Loucy (cell line): ENCODE measurements at regions not wholly inside any gene's neighbourhood (a gene's known extent, or its start where the extent isn't known, plus 50 kb on each side); places are given as distances from the start of the nearest gene placed in this dataset.

Experiments used
- H2AFZ ChIP-seq: fragments of 200-600 bp; sonication (generic); 2 replicates; pipeline ENCODE4 v1.6.0; 2016; ENCODE audit warnings: antibody characterized with exemption, mild to moderate bottlenecking, low read length, moderate library complexity
- H3F3A ChIP-seq: fragments of 200-600 bp; 2 replicates; pipeline ENCODE4 v1.6.0; 2016; ENCODE audit warnings: antibody characterized with exemption, low read depth, mild to moderate bottlenecking
- H3K27me3 ChIP-seq: fragments of 200-600 bp; sonication (generic); 2 replicates; pipeline ENCODE4 v1.6.1; 2014; ENCODE audit warnings: low read length, mild to moderate bottlenecking; ENCODE audit not compliant: insufficient read depth, poor library complexity, severe bottlenecking
- H3K36me3 ChIP-seq: fragments of 200-600 bp; sonication (generic); 2 replicates; pipeline ENCODE4 v1.6.1; 2016; ENCODE audit warnings: low read length; ENCODE audit not compliant: insufficient read depth
- H3K4me1 ChIP-seq: fragments of 200-600 bp; sonication (generic); 2 replicates; pipeline ENCODE4 v1.5.1; 2014; ENCODE audit warnings: low read length, mild to moderate bottlenecking; ENCODE audit not compliant: insufficient read depth, poor library complexity, severe bottlenecking
- H3K4me2 ChIP-seq: fragments of 200-600 bp; sonication (generic); 2 replicates; pipeline ENCODE4 v1.6.0; 2014; ENCODE audit warnings: antibody characterized with exemption, low read length, low read depth, mild to moderate bottlenecking; ENCODE audit not compliant: poor library complexity, severe bottlenecking
- H3K4me3 ChIP-seq: fragments of 200-600 bp; sonication (generic); 2 replicates; pipeline ENCODE4 v1.5.1; 2014; ENCODE audit warnings: low read length, mild to moderate bottlenecking, mixed read lengths; ENCODE audit not compliant: poor library complexity, severe bottlenecking
- H3K79me2 ChIP-seq: fragments of 200-600 bp; sonication (generic); 2 replicates; pipeline ENCODE4 v1.6.1; 2014; ENCODE audit warnings: low read length; ENCODE audit not compliant: insufficient read depth
- H3K9ac ChIP-seq: fragments of 200-600 bp; sonication (generic); 2 replicates; pipeline ENCODE4 v1.6.0; 2014; ENCODE audit warnings: mild to moderate bottlenecking, low read depth, low read length, moderate library complexity; ENCODE audit not compliant: poor library complexity, severe bottlenecking
- H3K9me2 ChIP-seq: fragments of 200-600 bp; sonication (generic); replicated peaks from 2 replicates; pipeline ENCODE4 v1.6.1; 2016; ENCODE audit warnings: low read depth, low read length, mixed read lengths
- H3K9me3 ChIP-seq: fragments of 200-600 bp; sonication (generic); 2 replicates; pipeline ENCODE4 v1.6.1; 2014; ENCODE audit warnings: mild to moderate bottlenecking, antibody characterized with exemption, low read length, low read depth; ENCODE audit not compliant: insufficient read depth
- H4K20me1 ChIP-seq: fragments of 200-600 bp; sonication (generic); 2 replicates; pipeline ENCODE4 v1.6.0; 2014; ENCODE audit warnings: antibody characterized with exemption, low read length, mild to moderate bottlenecking; ENCODE audit not compliant: insufficient read depth, poor library complexity, severe bottlenecking
- EZH2phosphoT487 ChIP-seq: fragments of 200-600 bp; IDR thresholded peaks from 2 replicates; pipeline ENCODE4 v1.6.1; 2018; ENCODE audit warnings: antibody characterized with exemption, mild to moderate bottlenecking, moderate library complexity, borderline replicate concordance
- TF ChIP-seq, protein P1 (sequence below): fragments of 200-600 bp; sonication (generic); conservative IDR thresholded peaks from 2 replicates; pipeline ENCODE4 v1.5.1; 2014; ENCODE audit warnings: mild to moderate bottlenecking, antibody characterized with exemption, low read length

DNA sequence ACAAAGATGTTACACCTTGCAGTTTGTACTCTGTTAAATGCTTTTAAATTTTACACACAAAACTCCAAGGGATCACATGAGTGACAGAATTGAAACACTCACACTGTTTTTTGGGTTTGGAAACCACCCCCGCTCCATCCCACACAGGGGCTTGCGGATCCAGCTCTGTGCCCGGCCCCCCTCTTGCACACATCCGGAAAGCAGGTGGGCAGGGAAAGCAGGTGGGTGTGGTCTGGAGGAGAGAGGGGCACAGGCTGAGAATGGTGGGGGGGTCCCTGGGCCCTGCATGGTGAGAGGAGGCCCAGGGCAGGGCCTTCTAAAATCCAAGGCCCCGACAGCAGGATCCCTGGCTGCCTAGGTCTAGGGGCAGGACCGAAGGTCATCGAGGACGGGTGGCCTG, 88.5 kb upstream of the HPCAL1 start:
- no peaks in the 10 kb centered on the region for H3K27me3 ChIP-seq

DNA sequence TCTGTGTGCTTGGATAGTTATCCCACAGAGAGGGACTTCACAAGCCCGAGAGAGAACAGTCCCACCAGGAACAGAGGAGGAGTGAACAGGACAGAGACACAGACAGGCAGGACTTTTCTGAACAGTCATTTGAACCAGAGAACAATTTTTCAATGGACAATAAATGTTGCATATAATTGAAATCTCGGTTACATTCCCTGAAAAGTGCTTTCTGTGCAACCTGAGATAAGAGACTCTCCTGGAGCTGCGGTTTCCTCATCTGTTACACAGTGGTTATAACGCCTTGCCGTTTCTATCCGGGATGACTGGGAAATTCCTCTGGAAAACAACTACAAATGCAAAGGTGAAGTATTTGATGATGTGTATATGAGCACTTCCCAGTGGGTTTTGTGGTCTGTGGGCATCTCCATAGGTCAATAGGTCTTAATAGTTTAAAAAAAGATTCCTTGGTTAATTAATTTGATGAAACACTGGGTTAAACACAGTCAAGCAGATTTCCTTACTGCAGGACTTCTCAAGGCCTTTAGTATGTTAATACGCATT, 87.2 kb upstream of the HPCAL1 start:
- H3K27me3 ChIP-seq = no peaks in the 10 kb centered on the region
- H3K9me3 ChIP-seq = no peaks in the 10 kb centered on the region
- H3K4me3 ChIP-seq = no peak overlapping the region
- no peak overlapping the region for H3K4me2 ChIP-seq
- no peaks in the 10 kb centered on the region for H3K79me2 ChIP-seq
- H3K9ac ChIP-seq = no peak overlapping the region
- H3K4me1 ChIP-seq = no peaks in the 10 kb centered on the region
- H3K36me3 ChIP-seq = peaks cover 15% of the 10 kb centered on the region; the same call in 1 of the 2 replicates
- no peak for TF ChIP-seq EZH2phosphoT487
- TF ChIP-seq, protein P1, sequence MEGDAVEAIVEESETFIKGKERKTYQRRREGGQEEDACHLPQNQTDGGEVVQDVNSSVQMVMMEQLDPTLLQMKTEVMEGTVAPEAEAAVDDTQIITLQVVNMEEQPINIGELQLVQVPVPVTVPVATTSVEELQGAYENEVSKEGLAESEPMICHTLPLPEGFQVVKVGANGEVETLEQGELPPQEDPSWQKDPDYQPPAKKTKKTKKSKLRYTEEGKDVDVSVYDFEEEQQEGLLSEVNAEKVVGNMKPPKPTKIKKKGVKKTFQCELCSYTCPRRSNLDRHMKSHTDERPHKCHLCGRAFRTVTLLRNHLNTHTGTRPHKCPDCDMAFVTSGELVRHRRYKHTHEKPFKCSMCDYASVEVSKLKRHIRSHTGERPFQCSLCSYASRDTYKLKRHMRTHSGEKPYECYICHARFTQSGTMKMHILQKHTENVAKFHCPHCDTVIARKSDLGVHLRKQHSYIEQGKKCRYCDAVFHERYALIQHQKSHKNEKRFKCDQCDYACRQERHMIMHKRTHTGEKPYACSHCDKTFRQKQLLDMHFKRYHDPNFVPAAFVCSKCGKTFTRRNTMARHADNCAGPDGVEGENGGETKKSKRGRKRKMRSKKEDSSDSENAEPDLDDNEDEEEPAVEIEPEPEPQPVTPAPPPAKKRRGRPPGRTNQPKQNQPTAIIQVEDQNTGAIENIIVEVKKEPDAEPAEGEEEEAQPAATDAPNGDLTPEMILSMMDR = no peak
- no peaks in the 10 kb centered on the region for H3F3A ChIP-seq
- H3K9me2 ChIP-seq = no peaks in the 10 kb centered on the region
- H4K20me1 ChIP-seq = no peaks in the 10 kb centered on the region
- H2AFZ ChIP-seq = no peak overlapping the region

More for the DNA sequence above, 88.5 kb upstream of the HPCAL1 start:
- no peaks in the 10 kb centered on the region for H3K9me3 ChIP-seq
- H3K9ac ChIP-seq = no peak overlapping the region
- peaks cover 20% of the 10 kb centered on the region; the same call in 1 of the 2 replicates for H3K36me3 ChIP-seq
- no peaks in the 10 kb centered on the region for H3K9me2 ChIP-seq
- TF ChIP-seq, protein P1 = no peak
- TF ChIP-seq EZH2phosphoT487 = no peak
- no peaks in the 10 kb centered on the region for H3K79me2 ChIP-seq
- H3K4me1 ChIP-seq = no peaks in the 10 kb centered on the region
- H3K4me3 ChIP-seq = no peak overlapping the region
- H3F3A ChIP-seq = no peaks in the 10 kb centered on the region
- no peak overlapping the region for H3K4me2 ChIP-seq
- H4K20me1 ChIP-seq = no peaks in the 10 kb centered on the region
- H2AFZ ChIP-seq = no peak overlapping the region

DNA sequence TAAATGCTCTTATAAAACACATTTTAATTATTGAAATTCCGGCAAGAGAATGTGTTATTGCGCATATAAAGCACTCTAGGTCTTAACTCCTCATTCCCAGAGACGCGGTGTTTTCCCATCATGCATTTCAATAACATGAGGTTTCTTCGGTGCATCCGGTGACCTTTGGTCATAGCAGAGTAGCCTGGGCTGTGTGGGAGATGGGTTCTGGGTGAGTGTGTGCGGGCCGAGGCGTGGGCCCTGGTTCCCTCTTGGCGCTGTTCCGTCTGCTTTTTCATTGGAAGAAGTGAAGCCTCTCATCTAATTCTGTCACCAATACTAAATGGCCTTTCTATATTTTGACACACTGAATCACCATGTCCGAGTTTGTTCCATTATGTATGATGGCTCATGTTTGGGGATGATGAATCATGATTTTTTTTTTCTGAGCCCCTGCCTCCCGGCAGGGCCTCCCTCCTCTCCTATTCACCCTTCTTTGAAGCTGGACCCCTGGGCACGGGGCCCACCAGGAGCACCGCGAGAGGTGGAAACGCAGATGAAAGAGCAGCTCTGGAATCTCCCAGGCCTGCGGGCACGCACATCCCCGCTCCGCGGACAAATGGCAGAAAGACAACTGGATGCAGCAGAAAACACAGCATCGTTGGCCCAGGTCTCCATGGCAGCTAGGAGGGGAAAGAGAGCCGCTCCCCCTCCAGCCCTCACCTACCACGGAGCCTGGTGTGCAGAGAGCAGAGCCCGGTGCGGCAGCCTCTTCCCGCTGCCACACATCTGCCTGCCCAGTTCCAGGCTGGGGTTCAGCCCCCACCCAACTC, 85.8 kb upstream of the HPCAL1 start:
- H4K20me1 ChIP-seq = no peaks in the 10 kb centered on the region
- H3K9ac ChIP-seq = no peak overlapping the region

More for the DNA sequence above, 85.8 kb upstream of the HPCAL1 start:
- Histone ChIP-seq H3K4me1 (no peaks in the 10 kb centered on the region), H3K9me2 (no peaks in the 10 kb centered on the region), H3K4me3 (no peak overlapping the region), H3K9me3 (no peaks in the 10 kb centered on the region), H3K27me3 (no peaks in the 10 kb centered on the region), H3F3A (no peaks in the 10 kb centered on the region), H3K79me2 (no peaks in the 10 kb centered on the region), H3K4me2 (no peak overlapping the region), H2AFZ (no peak overlapping the region), H3K36me3 (peaks cover 4% of the 10 kb centered on the region; the same call in 1 of the 2 replicates)
- TF ChIP-seq, protein P1 = no peak
- TF ChIP-seq EZH2phosphoT487 = no peak
